ENCODE measurements at regions not wholly inside any gene's neighbourhood (a gene's known extent, or its start where the extent isn't known, plus 50 kb on each side); places are given as distances from the start of the nearest gene placed in this dataset.

DNA sequence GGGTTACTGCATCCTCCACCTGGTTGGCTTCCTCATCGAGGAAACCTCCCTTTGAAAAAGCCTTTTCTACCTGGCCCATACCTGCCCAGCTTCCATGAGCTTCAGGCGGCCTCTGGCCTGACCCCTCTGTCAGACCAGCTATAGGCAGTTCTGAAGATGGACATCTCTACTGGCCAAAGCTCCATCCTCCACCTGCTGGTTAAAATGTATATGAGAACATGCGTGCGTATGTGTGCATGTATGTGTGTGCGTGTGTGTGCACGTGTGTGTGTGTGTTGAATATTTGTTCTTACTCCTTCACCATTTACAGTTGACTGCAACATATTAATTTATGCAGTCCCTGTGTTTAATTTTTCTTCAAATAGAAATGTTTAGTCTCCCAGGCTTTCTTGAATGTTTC is 642.4 kb upstream of the RAB6C start:
- TF ChIP-seq, protein P1, sequence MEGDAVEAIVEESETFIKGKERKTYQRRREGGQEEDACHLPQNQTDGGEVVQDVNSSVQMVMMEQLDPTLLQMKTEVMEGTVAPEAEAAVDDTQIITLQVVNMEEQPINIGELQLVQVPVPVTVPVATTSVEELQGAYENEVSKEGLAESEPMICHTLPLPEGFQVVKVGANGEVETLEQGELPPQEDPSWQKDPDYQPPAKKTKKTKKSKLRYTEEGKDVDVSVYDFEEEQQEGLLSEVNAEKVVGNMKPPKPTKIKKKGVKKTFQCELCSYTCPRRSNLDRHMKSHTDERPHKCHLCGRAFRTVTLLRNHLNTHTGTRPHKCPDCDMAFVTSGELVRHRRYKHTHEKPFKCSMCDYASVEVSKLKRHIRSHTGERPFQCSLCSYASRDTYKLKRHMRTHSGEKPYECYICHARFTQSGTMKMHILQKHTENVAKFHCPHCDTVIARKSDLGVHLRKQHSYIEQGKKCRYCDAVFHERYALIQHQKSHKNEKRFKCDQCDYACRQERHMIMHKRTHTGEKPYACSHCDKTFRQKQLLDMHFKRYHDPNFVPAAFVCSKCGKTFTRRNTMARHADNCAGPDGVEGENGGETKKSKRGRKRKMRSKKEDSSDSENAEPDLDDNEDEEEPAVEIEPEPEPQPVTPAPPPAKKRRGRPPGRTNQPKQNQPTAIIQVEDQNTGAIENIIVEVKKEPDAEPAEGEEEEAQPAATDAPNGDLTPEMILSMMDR (IDR thresholded peaks at IDR 0.05), result no peak
- TF ChIP-seq EP300 (IDR thresholded peaks at IDR 0.05) (no peak), POLR2A (IDR thresholded peaks at IDR 0.05) (no peak)

Data from gastroesophageal sphincter (tissue), 3 donors.